HepG2 (cell line): ENCODE measurements at regions not wholly inside any gene's neighbourhood (a gene's known extent, or its start where the extent isn't known, plus 50 kb on each side); places are given as distances from the start of the nearest gene placed in this dataset.

Experiments used
- ASH2L ChIP-seq: fragments of 300-600, 200-600 bp; sonication (generic); IDR thresholded peaks from 2 replicates; pipeline ENCODE4 v1.7.0; 2017; ENCODE audit warnings: low read depth, mild to moderate bottlenecking, moderate library complexity, mixed read lengths, low read length; ENCODE audit not compliant: insufficient read length
- CCDC6 ChIP-seq: sonication (generic); formaldehyde crosslinking; IDR thresholded peaks from 2 replicates; pipeline ENCODE4 v1.8.1; 2022; ENCODE audit warnings: mild to moderate bottlenecking, missing genetic modification reagents, moderate library complexity
- CTCF ChIP-seq: sonication (generic); formaldehyde crosslinking; IDR thresholded peaks from 2 replicates; pipeline ENCODE4 v1.5.0; 2020; ENCODE audit warnings: mild to moderate bottlenecking, missing genetic modification reagents, moderate library complexity
- MAX ChIP-seq: IDR thresholded peaks from 2 replicates; pipeline ENCODE4 v1.6.1; 2012; ENCODE audit warnings: inconsistent platforms
- MIXL1 ChIP-seq: IDR thresholded peaks from 2 replicates; pipeline ENCODE4 v1.6.1; 2016
- NKX3-1 ChIP-seq: sonication (generic); formaldehyde crosslinking; IDR thresholded peaks from 2 replicates; pipeline ENCODE4 v1.5.0; 2020; ENCODE audit warnings: missing genetic modification reagents
- SETDB1 ChIP-seq: sonication (generic); formaldehyde crosslinking; IDR thresholded peaks from 2 replicates; pipeline ENCODE4 v1.5.1; 2020; ENCODE audit warnings: missing genetic modification reagents, mild to moderate bottlenecking, borderline replicate concordance
- U2AF2 ChIP-seq: fragments of 200-400 bp; formaldehyde crosslinking; IDR thresholded peaks from 2 replicates; pipeline ENCODE4 v1.6.1; 2017; ENCODE audit warnings: low read depth, mild to moderate bottlenecking, low read length
- ZBTB8A ChIP-seq: sonication (generic); formaldehyde crosslinking; IDR thresholded peaks from 2 replicates; pipeline ENCODE4 v1.4.0; 2020; ENCODE audit warnings: mild to moderate bottlenecking, low read depth, missing genetic modification reagents, borderline replicate concordance
- ZNF101 ChIP-seq: sonication (generic); formaldehyde crosslinking; IDR thresholded peaks from 2 replicates; pipeline ENCODE4 v1.4.0; 2020; ENCODE audit warnings: mild to moderate bottlenecking, low read depth, missing genetic modification reagents, borderline replicate concordance
- ZNF20 ChIP-seq: sonication (generic); formaldehyde crosslinking; IDR thresholded peaks from 2 replicates; pipeline ENCODE4 v1.4.0; 2020; ENCODE audit warnings: mild to moderate bottlenecking, moderate library complexity, missing genetic modification reagents
- ZNF33A ChIP-seq: sonication (generic); formaldehyde crosslinking; IDR thresholded peaks from 2 replicates; pipeline ENCODE4 v1.5.1; 2020; ENCODE audit warnings: missing genetic modification reagents, mild to moderate bottlenecking, moderate library complexity, borderline replicate concordance
- ZSCAN31 ChIP-seq: sonication (generic); formaldehyde crosslinking; IDR thresholded peaks from 2 replicates; pipeline ENCODE4 v1.5.0; 2020; ENCODE audit warnings: low read depth, mild to moderate bottlenecking, missing genetic modification reagents

- TF ChIP-seq ZNF33A (CRISPR knock-in tag) (no peak), ZBTB8A (CRISPR knock-in tag) (no peak), NKX3-1 (CRISPR knock-in tag) (no peak), U2AF2 (no peak), ZNF101 (CRISPR knock-in tag) (no peak), MIXL1 (CRISPR knock-in tag) (no peak), CTCF (CRISPR knock-in tag) (no peak), CCDC6 (CRISPR knock-in tag) (no peak), ZNF20 (CRISPR knock-in tag) (no peak), ASH2L (no peak), SETDB1 (CRISPR knock-in tag) (no peak), ZSCAN31 (CRISPR knock-in tag) (no peak), MAX (no peak)
Observed at GRCh38 chr20:12798286-12798685, 210.5 kb upstream of the SPTLC3 start.
